HK-2 (cell line): ENCODE measurements at regions not wholly inside any gene's neighbourhood (a gene's known extent, or its start where the extent isn't known, plus 50 kb on each side); places are given as distances from the start of the nearest gene placed in this dataset.

Source experiments
- DNase-seq: peaks from one replicate; pipeline ENCODE4 v3.0.0-alpha.2; 2018; ENCODE audit not compliant: unreplicated experiment

- DNase-seq: no peak
Measured at GRCh38 chr9:124179196-124180071, 78.3 kb upstream of the NEK6 start.

- no peak for DNase-seq
Measured at GRCh38 chr9:124180557-124180956, 77.2 kb upstream of the NEK6 start.

- DNase-seq: no peak
Measured at GRCh38 chr9:124182741-124183140, 75.0 kb upstream of the NEK6 start.

GRCh38 chr9:124183772-124184171 is 74.0 kb upstream of the NEK6 start:
- DNase-seq: no peak

- no peak for DNase-seq
Measured at GRCh38 chr9:124185413-124185812, 72.3 kb upstream of the NEK6 start.

- no peak for DNase-seq
Measured at GRCh38 chr9:124187311-124187710, 70.4 kb upstream of the NEK6 start.

- no peak for DNase-seq
Measured at GRCh38 chr9:124188331-124189110, 69.2 kb upstream of the NEK6 start.

GRCh38 chr9:124190761-124191160 is 67.0 kb upstream of the NEK6 start:
- no peak for DNase-seq

GRCh38 chr9:124191691-124192395 is 65.9 kb upstream of the NEK6 start:
- DNase-seq: no peak

- DNase-seq: no peak
Measured at GRCh38 chr9:124196814-124197176, 61.0 kb upstream of the NEK6 start.

- DNase-seq: no peak
Measured at GRCh38 chr9:124197177-124198095, 60.3 kb upstream of the NEK6 start.

GRCh38 chr9:124198331-124198730 is 59.4 kb upstream of the NEK6 start:
- DNase-seq: no peak

- no peak for DNase-seq
Measured at GRCh38 chr9:124198948-124199347, 58.8 kb upstream of the NEK6 start.

- no peak for DNase-seq
Measured at GRCh38 chr9:124199474-124199873, 58.3 kb upstream of the NEK6 start.

GRCh38 chr9:124202447-124202971 is 55.2 kb upstream of the NEK6 start:
- no peak for DNase-seq

GRCh38 chr9:124205686-124206352 is 51.9 kb upstream of the NEK6 start:
- DNase-seq: no peak

- DNase-seq: no peak
Measured at GRCh38 chr9:124206391-124206790, 51.4 kb upstream of the NEK6 start.
